Ammon's horn (tissue), 1 donor: ENCODE measurements at regions not wholly inside any gene's neighbourhood (a gene's known extent, or its start where the extent isn't known, plus 50 kb on each side); places are given as distances from the start of the nearest gene placed in this dataset.

Experiments
- DNase-seq: peaks from one replicate; pipeline ENCODE4 v3.0.0-alpha.2; 2016; ENCODE audit warnings: low spot score

DNA sequence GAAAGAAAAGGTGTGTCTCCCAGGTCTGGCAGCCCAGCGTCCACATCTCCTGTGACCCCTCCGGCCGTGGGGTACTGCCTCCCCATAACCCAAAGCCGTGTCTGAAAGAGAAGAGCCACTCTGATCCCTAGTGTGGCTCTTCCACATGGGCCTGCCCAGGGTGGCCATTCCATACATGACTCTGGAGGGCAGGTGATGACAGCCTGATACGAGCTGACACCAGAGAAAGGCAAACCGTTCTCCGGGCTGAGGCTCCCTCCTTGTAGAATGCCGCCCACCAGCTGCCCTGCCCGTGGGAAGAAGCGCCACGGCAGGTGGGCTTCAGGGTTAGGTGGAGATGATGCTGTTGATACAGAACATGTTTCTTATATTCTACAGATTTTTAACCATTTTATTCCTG lies 451.6 kb upstream of the SALL3 start:
- DNase-seq: no peak

DNA sequence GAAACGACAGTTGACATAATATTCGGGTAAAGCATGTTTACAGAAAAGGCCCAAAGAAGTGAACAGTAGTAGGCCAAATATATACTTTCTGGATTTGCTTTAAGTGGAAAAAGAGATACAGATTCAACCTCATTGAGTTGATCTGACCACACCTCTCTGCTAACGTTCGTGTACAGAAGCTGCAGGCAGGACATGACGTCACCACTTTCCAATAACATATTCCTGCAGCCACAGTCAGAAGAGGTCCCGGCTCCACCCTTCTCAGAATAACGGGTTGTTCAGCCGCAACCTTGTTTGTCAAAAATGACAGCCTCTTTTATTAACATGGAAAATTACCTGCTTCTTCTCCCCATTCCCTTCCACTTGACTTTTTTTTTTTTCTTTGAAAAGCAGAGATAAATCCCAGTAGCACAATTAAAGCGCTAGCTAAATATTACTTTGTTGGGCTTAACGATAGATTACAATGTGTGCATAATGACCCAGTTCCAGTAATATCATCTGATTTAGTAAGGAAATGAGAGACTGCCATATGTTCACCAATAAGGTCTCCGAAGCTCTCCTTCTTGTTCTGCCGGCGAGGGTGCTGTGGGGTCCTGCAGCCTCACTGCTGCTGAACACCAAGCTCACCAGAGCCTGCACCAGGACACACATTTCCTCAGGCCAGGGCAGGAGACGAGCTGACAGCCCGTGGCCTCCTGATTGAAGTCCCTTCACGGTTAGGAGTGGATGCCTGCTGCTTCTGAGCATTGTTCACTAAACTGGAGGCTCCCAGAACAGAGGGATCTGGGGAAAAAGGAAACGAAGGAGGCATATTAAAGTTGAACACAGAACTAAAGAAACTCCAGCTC lies 451.0 kb upstream of the SALL3 start:
- no peak for DNase-seq

DNA sequence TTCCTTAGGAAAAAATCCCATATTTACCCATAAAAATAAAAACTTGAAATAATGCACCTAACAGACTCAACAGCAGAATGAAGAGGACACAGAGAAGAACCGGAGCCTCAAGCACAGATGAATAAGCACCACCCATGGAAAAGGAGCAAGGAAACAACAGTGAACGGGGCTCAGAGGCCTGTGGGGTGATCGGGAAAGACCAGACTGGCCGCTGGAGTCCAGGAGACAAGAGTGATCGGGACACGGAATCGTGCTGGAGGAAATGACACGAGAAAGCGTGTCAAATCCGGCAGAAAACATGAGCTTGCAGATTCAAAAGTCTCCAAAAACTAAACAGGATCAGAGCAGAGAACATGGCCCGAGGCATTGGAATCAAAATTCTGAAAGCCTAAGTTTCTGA lies 448.0 kb upstream of the SALL3 start:
- DNase-seq: no peak

DNA sequence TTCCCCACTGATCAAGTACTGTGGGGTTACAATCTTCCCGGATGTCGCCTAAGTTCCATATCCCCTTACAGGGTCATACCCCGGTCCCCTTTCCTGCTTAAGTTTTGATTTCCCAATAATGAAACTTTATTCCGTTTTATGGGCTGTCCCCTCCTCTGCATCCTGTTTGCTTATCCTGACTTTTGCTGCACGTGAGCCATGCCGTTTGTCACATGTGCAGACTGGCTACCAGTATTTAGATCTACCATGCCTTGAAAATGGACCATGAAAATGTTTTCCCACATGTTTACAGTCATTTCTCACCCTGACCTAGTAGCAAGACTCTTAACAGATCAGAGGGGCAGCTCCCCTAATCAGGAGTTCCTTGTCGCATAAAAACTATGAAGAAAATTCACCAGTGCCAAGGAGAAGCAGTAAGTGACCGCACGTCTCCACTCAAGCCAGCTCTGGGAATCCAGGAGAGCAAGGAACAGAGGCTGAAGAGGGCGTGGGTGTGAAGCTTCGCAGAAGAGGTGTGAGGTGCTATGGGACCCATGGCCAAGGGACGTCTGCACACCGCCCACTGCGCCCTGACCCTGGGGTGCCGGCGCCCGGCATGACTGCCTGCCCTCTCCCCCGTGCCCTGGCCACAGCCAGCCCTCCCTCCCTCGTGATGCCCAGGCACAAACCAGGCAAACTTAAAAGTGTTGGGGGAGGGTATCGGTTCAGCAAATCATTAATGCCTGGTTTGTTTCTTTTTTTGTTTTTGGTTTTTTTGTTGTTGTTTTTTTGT lies 440.8 kb upstream of the SALL3 start:
- no peak for DNase-seq

DNA sequence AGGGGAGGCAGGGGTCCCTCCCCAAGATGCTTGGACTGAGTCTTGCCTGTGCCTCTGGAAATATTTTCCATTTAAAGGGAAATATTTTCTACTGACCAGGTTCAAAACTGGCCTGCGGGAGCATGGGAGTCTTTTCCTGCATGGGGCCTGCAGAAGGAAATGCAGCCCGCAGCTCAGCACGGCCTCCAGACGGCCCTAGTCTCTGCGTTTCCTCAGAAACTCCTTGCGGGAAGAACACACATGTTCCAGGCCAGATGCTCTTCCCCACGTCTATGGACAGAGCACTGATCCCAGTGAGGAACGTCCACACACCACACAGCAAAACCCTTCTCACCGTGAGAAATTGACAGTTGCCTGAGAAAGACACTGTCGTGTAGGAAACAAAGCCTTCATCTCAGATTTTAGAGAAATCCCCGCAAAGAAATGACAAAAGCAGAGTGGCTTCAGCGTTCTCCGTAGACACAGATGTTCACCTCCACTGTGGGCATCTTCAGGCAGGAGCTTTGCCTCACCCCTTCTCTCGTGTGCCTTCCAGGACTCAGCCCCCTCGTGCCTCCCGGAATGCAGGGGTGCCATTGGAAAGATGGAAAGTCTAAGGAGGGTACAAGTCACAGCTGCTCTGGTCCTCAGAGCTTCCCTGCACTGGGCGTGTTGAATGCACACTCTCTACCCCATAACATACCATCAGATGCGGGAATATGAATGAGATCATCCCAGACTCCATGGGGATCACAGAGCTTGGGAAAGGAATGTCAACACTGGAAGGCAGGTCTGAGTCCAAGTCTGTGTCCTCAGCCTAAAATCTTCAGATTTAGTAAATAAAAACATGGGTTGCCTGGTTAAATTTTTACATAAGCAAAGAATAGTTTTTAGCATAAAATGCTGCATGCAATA lies 438.7 kb upstream of the SALL3 start:
- no peak for DNase-seq

DNA sequence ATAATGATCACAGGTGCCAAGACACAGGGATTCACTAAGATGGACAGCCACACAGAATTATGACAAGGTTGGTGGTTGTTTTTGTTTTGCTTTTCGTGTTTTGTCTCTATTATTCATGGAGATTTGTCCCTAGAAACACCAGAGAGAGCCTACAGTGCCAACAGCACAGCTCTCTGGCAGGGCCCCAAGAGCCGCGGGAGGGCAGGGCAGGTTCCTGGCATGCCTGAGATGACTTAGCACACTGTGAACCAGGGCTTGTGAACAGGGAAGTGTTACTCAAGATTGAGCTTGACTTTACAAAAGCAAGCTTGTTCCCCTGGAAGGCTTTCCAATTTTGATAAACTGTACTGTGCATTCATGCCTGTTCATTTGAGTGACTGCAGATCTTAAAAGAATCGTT lies 437.4 kb upstream of the SALL3 start:
- peak; percentile 82 for DNase-seq

DNA sequence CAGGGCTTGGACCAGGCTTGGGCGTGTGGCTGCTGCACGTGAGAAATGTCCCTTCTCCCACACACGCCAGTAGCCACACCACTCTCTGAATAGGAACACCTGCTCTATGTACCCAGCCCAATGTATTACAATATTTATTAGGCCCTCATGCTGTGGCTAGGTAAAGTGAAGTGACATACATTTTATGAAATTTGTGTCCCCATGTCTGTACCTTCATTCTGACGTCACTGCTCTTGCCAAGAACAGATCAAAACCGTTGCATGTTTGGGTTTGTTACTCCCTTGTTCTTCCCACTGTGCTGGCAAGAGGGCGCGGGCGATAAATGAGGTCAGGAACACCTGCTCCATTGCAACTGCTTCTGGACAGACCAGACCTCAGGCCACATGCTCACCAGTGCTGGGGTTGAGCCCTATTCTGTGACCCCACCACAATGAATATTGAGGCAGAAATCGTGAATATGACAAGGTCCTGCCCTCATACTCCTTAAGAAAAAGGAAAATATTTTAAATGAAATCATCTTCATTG lies 436.4 kb upstream of the SALL3 start:
- DNase-seq: no peak

DNA sequence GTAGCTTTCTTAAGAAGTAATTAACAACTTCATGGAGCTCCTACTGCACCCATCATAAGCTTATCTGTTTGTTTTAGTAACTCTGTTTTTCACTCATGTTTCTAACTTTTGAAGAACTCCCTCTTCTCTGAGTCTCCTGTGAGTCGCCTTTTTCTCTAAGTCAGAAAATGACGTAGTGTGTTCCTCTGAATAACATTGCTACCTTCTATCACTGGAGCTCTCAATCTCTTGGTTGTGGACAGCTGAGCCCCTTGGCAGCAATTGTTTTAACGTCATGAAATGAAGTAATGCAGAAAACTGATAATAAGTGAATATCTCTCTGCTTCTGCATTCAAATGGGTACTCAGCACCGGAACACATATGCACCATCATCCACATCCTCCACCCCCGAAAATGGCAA lies 433.3 kb upstream of the SALL3 start:
- DNase-seq: no peak

DNA sequence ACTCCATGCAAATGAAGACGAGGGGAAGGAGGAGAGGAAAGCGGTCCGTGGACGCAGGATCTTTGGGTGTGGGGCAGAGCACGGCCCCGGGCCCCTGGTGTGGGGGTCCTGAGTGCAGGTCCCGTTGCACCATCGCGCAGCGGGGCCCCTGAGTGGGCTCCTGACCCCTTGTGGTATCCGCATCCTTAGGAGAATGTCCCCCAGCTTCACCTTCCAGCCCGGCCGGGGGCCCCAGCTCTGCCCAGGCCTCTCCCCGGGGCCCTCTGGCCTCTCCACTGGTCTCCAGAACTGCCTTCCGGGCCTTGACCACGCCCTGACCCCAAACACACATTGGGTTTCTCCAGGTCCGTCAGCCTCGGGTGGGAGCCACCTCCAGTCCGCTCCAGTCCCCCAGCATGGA lies 431.8 kb upstream of the SALL3 start:
- DNase-seq: no peak

DNA sequence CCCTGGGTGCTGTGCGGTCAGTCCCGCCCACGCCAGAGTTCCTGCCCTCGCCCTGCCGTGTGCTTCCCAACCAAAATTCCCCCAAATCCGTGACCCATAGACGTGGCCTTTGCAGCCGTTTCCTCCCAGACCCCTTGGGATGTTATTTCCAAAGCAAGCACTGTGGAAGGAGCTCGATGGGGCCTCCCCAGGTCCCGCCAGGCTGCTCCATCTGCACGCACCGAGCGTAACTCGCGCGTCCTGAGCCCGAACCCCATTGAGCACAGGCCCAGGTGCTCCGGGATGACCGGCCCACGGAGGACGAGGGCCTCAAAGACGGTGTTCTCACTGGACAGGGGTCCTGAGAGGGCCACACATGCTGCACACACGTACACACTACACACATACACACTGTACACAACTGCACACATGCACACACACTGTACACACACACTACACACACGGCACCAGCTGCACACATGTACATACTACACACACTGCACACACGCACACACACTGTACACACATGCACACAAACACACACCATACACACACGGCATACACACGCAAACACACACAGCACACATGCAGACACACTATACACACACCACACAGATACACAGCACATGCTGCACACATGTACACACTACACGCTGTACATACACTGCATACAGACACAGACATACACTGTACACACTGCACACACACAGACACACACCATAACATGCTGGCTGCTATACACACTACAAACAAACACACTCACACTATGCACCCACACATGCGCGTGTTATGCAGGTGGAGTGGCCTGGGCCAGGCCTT lies 431.2 kb upstream of the SALL3 start:
- no peak for DNase-seq

DNA sequence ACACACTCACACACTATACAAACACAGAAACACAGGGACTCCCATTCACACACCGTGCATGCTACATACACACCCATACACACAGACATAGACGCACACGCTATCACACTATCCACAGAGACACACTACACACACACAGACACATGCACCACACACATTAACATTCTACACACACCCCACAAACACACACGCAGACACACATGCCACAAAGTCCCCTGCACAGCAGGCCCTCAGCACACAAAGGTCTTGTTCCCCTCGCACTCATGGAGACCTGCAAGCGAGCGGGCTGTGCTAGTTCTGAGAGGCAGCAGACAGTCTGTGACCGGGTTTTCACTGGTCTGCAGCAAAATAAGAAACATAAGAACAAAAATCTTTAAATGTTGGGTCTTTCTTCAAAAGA lies 429.6 kb upstream of the SALL3 start:
- DNase-seq: no peak

DNA sequence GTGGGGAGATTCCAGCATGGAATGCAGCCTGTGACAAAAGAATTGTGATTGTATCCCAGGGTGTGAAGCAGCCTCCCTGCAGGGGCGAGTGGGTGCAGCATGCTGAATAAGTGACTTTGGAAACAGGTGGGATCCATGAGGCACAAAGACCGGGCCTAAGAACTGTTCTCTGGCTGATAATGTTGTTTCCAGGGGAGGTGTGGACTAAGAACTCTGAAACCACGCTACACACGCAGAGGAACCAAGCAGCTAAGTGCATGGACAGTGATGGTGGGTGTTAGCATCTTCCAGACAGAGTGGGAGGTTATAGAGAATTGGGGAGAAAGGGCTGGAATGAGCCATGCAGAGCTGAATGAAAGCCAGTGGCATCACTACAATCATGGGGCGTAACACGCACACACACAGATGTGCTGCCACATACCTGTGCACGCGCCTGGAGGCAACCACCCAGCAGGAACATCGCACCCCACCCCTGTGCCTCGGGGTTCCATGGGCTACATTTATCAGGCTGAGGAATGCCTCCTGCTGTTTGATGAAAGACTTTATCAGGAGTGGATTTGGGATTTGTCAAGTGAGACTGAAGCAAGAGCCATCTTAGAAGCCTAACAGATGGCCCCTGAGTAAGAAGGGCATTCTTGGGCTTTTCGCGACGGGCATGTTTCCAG lies 424.5 kb upstream of the SALL3 start:
- no peak for DNase-seq

DNA sequence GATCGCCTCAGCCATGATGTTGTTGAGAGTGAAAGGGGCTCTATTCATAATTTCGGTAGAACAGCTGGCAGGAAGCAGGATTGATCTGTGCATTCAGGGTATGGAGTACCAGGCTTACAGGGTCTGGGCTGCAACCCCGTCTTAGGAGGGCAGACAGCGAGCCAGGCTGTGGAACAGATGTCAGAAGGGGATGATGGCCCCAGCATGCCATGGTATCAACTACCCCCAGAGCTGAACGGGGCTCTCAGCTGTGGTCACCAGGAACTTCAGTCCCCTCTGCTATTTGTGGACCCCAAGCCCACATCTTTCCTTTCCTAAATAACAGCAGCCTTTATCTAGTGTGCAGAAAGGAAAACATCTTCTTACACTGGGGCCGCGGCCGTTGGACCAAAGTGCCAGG lies 422.2 kb upstream of the SALL3 start:
- no peak for DNase-seq

DNA sequence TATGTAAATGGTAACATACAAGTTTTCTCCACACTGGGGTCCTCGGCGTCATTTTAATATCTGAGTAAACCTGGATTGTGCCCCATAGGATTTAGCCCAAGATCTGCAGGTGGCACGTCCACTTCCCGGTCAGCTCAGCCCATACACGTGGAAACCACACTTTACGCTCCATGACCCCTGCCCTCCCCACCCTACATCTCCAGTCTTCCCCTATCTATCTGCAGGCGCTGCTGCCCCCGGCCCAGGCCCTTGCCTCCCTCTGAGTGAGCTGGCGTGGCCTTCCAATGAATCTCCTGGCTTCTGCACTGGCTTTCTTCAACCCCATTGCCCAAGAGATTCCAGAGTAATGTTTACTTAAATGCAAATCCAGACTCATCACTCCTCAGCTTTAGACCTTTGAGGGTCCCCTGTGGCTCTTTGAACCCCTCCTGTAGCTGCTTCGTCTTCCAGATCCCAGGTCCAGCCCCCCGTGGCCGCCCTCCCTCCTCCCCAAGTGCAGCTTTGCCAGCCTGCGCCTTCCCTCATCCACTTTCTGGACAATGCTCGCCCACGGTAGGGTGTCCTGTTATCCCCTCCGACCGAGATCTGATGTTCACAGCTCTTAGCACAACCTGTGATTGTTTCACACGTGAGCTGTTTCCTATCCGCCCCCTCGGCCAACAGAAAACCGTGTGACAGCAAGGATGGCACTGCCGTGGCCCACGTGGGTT lies 421.4 kb upstream of the SALL3 start:
- DNase-seq: no peak

DNA sequence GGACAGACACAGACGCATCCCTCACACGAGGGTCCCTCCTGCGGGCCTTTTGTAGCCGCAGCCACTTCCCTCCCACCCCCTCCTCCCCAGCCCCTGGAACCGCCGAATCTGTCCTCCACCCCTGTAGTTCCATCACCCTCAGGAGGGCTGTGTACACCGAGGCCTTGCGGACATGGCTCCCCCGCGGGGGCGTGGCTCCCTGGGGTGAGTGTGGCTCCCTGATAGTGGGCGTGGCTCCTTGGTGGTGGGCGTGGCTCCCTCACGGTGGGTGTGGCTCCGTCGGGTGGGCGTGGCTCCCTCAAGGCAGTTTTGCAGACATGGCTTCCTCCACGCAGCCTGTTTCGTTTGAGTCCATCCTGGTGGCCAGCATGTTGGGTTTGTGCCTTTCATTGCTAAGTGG lies 420.7 kb upstream of the SALL3 start:
- no peak for DNase-seq

DNA sequence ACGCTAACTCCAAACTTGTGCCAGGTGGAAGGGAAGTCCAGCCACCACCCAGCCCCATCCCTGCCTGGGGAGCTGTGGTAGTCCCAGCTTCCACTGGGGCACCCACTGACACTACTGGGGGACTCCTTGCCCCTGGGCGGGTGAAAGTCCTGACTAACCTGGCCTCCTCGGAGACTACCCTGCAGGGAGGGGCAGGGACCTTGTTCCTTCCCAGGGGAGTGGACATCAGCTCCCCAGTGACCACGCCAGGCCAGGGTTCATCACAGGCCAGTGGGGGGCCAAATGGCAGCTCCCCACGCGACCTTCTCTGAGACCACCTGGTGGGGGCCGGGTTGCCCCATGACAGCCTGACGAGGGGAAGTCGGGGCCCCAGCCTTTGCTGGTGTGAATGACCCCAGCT lies 420.0 kb upstream of the SALL3 start:
- DNase-seq: no peak

DNA sequence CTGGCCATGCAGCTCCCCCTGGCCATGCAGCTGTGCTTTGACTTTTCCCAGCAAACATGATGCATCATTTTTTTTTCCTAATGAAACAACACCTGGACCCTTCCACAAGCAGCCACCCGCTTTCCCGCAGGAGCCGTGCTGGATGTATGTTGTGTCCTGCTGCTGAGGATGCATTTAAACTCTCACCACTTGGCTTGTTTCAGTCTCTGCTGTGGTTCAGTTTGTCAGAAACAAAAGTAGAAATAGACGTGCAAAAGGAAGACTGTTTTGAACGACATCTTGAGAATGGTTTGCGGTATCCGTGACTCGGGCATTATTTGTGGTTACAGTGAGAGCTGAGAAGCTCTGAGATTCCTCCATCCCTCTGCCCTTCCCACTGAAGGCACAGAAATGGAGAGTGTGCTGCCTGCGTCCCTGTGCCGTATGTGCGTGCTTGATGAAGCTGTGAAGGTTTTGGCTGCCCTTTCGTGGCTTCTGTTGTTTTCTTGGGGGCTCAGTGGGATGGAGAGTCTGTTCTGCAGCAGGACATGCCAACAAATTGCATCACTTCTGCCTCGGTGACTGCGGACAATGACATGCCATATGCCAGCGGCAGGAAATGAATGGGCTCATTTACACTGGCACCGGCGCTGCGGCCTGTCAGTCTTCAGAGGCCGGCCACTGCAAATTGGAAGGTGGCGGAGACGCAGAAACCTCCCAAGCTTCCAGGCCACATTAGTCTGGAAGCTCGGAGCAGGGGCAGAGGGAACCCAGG lies 417.7 kb upstream of the SALL3 start:
- DNase-seq: peak; percentile 84

DNA sequence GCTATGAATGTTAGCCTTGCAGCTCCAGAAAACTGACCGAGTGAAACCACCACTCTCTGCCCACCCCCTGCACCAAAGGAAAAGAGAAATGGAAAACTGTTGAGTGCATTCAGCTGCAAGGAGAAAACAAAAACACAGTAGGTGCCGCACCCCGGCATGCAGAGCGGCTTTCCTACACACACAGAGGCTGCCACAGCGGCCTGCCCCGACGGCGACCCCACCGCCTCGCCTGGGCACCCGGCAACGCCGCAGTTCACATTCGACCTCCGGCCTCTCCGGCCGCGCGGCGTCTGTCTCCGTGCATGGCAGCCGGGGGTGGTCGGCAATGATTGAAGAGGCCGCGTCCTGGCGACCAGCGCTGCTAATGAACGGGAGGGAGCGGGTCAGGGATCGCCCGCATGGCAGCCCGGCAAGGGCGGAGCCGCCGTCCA lies 417.1 kb upstream of the SALL3 start:
- DNase-seq: no peak

DNA sequence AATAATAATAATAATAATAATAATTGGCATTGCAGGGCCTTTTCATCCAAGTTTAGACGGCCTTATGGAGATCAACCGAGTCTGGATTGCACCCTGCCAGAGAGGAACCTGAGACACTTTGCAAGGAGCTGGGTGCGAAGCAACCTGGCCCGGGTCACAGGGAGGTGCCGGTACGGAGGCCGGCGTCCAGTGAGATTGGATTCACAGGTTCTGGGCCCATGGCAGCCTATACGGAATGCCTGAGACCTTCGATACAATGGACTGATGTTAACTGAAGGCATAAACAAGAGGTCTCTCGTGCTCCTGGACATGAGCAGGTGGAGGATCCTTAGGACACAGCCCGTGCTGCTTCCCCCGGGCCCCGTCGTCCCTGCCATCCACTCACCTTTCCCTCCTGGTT lies 416.5 kb upstream of the SALL3 start:
- DNase-seq: no peak
